HT-29 (cell line): ENCODE measurements at regions not wholly inside any gene's neighbourhood (a gene's known extent, or its start where the extent isn't known, plus 50 kb on each side); places are given as distances from the start of the nearest gene placed in this dataset.
"Not testable (repeated sequence)": the region's sequence is repeated elsewhere in the genome, so short reads cannot be mapped to it uniquely, and the experiment has no call there.

ENCODE experiments used
- DNase-seq: peaks from one replicate; pipeline ENCODE4 v3.0.0-alpha.2; 2015; ENCODE audit warnings: low spot score

DNA sequence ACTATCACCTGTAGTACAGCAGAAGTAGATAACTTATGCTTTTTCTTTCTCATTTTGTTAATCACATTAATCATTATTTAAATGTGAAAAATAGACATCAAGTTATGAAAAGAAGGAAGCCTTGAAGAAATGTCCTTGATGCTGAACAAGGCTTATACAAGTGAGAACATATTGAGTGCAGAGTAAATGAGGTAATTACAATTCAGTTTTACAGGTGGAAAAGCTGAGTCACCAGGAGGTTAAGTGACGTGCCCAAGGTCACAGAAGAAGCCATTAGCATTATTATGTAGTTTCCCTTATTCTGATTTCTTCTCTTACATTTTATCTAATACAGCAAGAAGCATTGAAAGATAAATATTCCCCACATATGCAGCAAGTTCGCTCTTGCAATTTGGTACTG, 998.5 kb upstream of the CDH6 start:
- DNase-seq = no peak

DNA sequence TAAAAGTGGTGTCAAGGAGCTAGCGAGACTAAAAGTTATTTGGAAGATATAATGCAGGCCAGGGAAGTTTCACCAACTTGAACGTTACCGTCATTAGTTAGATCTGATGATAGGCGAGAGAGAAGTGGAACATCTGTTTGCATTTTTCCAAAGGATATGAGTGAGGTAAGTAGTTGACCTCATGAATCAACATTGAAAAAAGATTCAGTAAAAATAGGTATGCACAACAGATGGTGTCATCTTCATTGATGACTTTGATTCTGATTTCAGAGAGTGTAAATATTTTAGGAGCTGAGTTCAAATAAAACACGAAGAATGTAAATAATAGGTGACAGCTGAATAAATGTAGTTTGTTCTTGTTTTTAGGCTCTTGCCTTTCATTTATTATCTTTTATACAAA, 998.9 kb upstream of the CDH6 start:
- no peak for DNase-seq

DNA sequence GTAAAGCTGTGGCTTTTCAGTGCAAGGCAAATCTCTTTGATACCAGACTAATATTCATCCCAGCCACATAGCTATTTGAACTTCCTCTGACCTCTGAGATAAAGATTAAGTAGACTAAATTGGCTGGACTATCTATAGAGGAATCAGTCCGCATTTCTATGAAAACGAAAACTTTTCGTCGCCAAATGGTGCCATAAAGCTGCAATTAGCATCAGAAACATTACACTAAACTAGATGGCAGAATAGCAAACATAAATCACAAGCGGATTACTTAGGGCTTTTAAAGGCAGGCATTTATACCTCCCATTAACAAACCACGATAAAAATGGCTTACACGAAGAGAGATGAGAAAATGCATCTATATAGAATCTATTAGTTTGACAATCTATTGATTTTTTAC, 1009.7 kb upstream of the CDH6 start:
- DNase-seq = no peak

DNA sequence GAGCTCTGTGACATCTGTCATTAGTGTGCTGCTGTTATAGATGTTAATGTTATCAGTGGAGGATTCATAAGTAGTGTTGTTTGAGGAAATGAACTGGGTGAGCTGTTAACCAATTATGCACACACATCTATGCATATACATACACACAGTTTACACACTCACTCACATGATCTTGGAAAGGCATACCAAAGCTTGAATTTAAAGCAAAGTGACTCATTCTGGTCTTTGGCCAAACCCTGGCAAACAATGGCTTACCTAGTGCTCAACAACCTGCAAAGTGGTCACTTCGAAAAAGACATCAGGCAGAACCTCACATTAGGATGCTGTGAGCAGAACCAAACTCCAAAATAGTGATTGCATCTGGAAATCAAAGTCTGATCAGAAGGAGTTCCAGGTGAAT, 1037.3 kb upstream of the CDH6 start:
- DNase-seq = no peak

DNA sequence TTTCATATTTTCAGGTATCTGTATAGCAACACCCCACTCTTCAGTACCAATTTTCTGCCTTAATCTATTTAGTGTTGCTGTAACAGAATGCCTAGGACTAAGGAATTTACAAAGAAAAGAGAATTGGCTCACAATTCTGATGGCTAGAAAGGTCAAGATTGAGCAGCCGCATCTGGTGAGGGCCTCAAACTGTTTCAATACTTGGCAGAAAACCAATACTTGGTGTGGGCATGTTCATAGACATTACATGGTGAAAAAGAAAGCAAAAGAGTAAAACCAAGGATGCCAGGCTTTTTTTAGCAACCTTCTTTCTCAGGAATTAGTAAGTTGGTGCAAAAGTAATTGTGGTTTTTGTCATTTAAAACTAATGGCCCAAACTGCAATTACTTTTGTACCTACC, 1041.1 kb upstream of the CDH6 start:
- DNase-seq = no peak

DNA sequence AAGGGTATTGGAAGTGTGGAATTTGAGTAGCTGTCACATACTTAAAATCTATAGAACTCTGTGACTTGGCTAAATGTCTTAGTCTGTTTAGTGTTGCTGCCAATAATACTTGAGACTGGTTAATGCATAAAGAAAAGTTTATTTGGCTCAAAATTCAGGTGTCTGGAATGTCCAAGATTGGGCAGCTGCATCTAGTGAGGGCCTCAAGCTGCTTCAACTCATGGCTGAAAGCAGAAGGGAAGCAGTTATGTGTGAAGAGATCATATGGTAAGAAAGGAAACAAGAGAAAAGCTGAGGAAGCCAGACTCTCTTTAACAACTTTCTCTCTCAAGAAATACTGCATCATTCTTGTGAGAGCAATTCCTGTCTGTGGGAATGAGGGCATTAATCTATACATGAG, 1043.3 kb upstream of the CDH6 start:
- DNase-seq = no peak

DNA sequence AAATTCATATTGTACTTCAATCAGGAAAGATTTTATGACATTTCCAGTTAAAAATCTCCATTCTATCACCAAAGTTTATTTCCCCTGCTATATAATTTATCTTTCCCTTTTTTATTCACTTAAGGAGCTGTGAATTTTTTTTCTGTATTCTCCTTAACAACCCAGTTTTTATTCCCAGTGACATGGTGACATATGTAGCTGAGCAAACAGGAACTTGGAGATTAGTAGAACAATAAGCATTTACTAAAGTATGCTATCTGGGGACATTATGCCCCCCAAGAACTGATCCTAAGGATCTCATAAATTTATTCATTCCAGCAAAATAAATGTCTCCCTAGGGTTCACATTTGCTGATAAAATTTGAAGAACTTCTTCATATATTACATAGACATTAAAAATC, 1044.0 kb upstream of the CDH6 start:
- DNase-seq = no peak

DNA sequence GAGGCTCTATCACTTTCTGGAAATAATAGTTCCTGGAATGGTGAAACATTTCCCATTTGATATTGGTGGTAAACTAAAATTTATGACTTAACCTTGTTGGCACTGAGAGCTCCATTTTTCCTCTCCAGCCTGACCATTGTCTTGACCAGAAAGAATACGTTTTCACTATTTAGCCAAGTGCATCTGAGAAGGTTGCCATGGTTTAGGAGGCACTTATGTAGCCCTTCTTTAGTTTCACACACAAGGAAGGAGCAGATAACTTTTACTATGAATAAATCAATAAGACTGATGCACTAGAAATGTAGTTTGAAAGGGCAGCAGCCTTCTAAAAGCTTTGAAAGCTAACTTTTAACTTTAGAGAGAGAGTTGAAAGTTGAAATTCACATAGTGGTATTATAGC, 1045.5 kb upstream of the CDH6 start:
- DNase-seq = no peak

DNA sequence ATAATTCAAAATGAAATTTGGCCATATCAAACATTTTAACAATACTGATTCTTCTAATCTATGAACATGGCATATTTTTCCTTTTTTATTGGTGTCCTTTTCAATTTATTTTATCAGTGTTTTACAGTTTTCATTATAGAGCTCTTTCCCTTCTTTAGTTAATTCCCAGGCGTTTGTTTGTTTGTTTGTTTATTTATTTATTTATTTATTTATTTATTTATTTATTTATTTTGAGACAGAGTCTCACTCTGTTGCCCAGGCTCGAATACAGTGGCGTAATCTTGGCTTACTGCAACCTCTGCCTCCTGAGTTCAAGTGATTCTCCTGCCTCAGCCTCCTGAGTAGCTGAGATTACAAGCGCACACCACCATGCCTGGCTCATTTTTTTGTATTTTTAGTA, 1049.4 kb upstream of the CDH6 start:
- DNase-seq = not testable (repeated sequence)

DNA sequence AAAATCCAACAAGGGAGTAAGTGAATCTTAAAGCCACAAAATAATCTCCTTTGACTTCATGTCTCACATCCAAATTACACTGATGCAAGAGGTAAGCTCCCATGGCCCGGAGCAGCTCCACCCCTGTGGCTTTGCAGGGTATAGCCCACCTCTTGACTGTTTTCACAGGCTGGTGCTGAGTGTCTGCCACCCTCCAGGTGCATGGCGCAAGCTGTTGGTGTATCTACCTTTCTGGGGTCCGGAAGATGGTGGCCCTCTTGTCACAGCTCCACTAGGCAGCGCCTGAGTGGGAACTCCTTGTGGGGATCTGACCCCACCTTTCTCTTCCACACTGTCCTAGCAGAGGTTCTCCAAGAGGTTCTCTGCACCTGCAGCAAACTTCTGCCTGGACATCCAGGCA, 1051.1 kb upstream of the CDH6 start:
- no peak for DNase-seq

DNA sequence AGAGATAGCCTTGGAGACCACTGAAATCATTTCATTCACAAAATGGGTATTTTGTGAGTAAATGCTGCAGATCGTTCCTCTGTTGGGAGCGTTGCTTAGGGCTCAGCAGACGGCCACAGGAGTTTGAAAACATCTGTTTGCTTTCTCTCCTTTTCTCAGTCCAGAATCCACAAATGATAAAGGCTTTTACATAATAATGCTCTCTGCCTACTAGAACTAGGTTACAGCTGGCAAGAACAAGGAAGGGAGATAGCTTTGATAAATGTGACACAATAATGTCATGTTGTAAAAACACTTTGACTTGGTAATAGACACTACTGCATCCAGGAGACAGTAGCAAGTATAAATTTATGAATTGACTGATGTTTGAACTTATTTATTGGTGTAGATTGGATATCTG, 1072.4 kb upstream of the CDH6 start:
- no peak for DNase-seq

DNA sequence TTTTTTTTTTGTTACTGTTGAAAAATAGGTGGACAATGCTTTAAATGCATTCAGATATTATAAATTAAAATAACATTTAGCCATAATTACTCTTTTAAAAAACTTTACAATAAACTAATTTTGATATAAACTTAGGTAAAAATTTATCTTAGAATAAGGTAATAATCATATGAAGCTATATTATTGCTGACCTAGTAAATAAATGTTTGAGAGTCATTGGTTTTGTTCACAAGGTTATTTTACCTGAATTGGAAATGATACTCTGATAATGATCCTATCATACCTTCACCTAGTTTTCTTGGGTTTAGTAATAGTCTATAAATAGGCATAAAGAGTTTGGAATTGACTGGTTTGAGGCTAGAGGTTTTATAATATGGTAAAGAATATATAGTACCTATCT, 1076.4 kb upstream of the CDH6 start:
- DNase-seq = no peak

DNA sequence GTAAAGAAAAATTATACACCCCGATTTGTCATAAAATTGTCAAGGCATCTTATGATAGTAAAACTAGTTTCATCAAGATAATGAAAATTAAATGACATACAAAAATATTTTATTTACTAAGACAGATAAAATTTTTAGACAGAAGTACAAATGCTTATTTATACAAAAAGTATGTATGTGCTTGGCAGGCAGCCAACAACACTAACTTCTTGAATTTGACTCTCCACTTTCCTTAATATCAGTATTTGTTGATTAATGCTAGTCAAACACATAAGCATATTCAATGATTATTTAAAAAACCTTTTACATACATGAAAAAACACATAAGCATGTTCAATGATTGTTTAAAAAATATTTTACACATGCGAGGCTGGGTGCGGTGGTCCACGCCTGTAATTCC, 1079.9 kb upstream of the CDH6 start:
- DNase-seq = no peak

DNA sequence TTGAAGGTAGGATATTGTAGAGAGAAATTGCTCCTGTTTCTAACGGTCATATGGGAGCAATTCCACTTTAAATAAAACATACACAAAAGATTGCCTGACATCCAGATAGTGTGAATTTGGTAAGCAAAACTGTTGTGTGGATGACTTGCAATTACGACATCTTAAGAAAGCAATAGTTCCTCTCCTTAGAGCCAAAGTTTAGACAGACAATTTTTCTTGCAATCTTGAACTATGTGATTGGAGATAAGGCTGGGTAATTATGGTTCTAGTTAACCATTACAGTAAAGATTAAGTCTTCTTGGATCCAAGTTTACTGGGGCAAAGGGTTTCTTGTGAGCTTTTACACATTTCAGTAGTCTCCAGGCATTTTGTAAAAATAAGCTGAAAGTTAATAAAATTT, 1080.6 kb upstream of the CDH6 start:
- DNase-seq = no peak

DNA sequence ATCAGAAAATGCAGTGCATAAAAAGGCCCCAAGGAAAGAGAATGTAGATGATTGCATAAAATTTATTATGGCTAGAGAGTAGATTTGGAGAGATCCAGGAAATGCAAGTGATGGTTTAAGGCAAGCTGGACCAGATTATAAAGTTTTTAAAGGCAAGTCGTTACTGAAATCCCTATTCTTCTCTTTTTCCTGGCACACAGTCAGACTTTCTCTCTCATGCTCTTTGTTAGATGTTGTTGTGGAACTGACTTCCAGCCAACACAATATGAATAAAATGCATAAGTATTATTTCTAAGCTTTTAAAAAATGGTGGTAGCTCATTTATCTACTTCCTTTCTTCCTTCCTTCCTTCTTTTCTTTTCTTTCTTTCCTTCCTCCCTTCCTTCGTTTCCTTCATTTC, 1085.4 kb upstream of the CDH6 start:
- DNase-seq = no peak

DNA sequence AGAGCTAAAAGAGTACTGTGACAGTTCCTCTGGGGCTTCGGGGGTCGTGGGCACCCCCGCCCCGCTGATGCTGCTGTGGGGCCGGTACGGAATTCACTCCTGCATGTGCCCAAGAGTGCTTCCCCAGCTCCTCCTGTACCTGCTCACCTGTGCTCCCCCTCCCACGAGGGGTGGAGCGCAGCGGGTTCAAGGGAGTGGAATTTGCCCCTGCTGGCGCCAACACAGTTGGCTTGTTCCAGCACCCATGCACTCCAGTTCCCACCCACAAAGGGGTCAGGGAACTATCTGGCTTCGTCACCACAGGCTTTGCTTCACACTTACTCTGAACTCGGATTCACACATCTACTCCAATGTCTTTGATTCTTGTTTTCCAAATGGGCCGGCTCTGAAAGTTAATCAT, 1086.9 kb upstream of the CDH6 start:
- DNase-seq = no peak

DNA sequence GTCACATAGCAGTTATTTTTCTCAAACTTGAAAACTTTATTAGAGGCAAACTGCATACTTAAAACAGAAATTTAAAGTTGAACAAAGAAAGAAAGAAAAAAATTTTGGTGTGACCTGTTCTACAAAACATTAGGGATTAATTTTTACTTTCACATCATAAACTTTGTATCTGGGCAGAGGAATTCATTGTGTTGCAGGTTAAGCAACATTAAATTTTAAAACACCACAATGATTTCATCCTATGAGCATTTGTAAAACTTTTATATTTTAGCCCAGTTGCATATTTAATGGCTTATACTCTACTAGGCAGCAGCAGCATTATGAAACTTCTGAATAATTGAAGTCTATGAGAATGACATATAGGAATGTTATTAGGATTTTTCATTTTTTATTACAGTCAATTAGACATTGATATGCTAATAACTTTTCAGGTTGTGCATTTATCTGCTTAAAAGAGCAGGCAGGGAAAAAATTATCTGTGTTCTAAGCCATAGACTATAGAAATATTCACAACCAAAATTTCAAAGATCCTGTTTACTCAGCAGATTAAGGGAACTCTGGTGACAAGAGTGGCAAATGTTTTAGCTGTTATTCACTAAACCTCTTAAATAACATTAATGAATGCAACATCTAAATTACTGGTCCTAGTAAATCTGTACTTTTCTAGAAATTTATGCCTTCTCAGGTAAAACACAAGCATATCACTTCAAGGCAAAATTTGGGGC, 1088.5 kb upstream of the CDH6 start:
- DNase-seq = no peak

DNA sequence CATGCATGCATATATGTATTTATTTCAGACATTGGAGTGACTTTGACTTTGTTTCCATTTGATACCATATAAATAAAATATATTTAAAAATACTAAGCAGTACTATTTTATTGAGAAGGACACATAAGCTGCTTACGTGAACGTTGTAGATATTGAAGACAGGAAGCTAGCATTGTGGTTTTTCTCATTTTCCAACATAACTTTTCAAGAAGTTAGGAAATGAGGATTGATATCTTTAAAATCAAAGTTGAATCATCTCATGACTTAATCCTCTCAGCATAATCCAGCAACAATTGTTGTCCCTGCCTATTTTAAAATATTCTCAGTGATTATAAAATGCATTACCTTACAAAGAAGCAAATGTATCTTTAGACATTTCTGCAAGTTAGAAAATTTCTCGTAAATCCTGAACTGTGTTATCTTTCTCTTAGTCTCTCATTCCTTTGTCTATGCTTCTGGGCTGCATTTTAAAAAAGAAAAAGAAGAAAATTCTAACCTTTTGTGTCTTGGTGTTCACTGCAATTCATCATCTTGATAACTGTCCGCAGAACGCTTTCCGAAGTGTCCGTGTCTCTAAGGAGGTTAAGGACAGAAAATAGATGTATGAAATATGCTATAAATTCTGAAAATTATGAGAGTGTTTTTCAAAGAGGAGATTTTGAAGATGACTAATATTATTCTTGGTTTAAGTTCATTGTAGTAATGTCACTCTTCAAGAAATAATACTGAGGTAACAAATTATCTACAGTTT, 1089.9 kb upstream of the CDH6 start:
- DNase-seq = no peak

DNA sequence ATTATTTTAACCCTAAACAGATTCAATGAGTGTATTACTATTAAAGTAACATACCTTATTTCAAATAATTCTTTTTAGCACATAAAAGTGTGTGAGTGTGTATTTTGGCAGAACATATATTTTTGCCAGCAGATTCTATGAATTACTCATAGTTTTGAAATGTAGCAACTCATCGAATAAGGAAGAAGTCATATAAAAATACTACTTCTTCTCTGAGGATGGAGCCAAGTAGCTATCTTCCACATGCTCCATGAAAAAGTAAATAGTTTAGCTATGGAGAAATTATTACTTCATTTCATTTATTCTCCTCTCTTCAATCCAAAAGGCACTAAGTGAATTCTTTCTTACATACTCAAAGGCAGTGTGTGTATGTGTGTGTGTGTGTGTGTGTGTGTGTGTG, 1090.4 kb upstream of the CDH6 start:
- DNase-seq = no peak

DNA sequence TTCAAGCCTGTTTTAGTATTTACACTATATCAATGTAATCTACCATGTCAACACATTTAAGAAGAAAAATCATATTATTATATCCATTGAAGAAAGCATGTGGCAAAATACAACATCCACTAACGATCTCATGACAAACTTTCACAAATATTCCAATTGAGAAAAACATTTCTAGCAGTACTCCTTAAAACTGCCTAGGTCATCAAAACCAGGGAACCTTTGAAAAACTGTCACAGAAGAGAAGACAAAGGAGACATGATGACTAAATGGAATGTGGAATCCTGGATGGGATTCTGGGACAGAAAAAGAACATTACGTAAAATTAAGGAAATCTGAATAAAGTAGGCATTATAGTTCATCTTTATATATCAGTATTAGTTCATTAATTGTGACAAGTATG, 1091.3 kb upstream of the CDH6 start:
- DNase-seq = no peak

DNA sequence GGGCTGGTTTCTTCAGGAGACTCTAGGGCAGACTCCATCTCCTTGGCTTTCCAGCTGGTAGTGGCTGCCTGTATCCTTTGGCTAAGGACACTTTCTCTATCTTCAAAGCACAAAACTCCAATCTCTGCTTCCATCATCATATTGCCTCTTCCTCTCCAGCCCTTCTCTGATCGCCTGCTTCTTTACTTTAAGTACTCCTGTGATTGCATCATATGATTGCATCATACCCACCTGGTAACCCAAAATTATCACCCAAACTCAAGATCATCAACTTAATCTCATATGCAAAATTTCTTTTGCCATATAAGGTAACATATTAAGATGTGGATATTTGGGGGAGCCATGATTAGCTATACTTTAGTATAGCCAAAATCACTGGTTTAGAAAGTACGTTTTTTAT, 1092.6 kb upstream of the CDH6 start:
- no peak for DNase-seq

DNA sequence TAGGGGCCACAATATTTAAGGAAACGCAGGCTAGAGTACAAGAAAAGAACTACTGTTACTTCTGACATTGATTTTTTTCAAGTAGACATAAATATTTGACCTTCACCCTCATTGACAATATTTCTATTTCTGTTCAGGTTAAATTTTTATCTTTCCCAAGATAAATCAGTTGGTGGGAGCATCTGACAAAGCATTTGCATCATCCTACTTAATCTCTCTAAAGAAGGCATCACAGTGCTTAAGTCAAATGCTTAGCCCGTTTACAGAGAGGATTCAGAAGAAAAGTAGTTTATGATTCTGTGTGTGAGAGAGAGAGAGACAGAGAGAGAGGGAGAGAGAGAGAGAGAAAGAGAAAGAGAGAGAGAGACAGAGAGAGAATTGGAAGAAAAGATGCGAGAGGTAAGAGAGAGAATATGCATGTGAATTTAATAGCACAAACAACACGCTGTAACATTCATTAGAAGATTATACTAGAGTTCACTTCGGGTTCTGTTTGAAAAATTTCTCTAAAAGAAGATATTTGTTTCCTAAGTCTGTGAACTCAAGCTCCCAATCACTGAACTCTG, 1093.3 kb upstream of the CDH6 start:
- DNase-seq = no peak

DNA sequence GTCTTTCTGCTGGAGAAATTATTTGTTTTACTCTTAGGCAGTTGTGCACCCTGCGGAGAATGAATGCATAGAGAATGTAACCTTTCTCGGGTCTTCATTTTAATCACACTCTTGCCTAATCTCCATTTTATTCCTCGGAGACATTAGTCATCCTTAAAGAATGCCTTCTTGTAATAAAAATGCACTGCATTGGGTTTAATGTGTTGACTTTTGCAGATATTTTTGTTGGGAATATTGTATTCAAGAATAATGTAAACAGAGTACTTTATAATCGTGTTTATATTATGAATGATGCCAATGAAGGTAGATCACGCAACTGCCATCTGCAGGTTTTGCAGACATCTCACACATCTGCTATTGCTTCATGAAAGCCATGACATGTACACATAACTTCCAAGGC, 1093.9 kb upstream of the CDH6 start:
- DNase-seq = no peak
